ENCODE measurements at regions not wholly inside any gene's neighbourhood (a gene's known extent, or its start where the extent isn't known, plus 50 kb on each side); places are given as distances from the start of the nearest gene placed in this dataset.
"Not testable (repeated sequence)": the region's sequence is repeated elsewhere in the genome, so short reads cannot be mapped to it uniquely, and the experiment has no call there.

GRCh38 chr7:112958775-112959174 is 127.9 kb downstream of the GPR85 start:
- DNase-seq: no peak
- no peaks in the 10 kb centered on the region for H3K4me1 Mint-ChIP-seq (ENCODE audit: low read depth)
- no peak for TF ChIP-seq CTCF (IDR thresholded peaks at IDR 0.05)
- no peaks in the 10 kb centered on the region for H3K36me3 Mint-ChIP-seq (ENCODE audit: low read depth)
- H3K27me3 Mint-ChIP-seq (ENCODE audit: insufficient read depth): peaks cover 2% of the 10 kb centered on the region; the same call in 1 of the 2 replicates
- no peak overlapping the region for H3K27ac Mint-ChIP-seq
- no peak overlapping the region for H3K4me3 Mint-ChIP-seq
- H3K9me3 Mint-ChIP-seq: no peaks in the 10 kb centered on the region

GRCh38 chr7:112957901-112958300 is 128.7 kb downstream of the GPR85 start:
- DNase-seq: no peak
- Mint-ChIP-seq H3K4me1 (ENCODE audit: low read depth) (no peaks in the 10 kb centered on the region), H3K36me3 (ENCODE audit: low read depth) (no peaks in the 10 kb centered on the region), H3K9me3 (no peaks in the 10 kb centered on the region), H3K27me3 (ENCODE audit: insufficient read depth) (peaks cover 2% of the 10 kb centered on the region; the same call in 1 of the 2 replicates), H3K4me3 (no peak overlapping the region), H3K27ac (no peak overlapping the region)
- TF ChIP-seq CTCF (IDR thresholded peaks at IDR 0.05): no peak

GRCh38 chr7:112953031-112953430 is 133.6 kb downstream of the GPR85 start:
- H3K27ac Mint-ChIP-seq; H3K4me1 Mint-ChIP-seq (ENCODE audit: low read depth); H3K36me3 Mint-ChIP-seq (ENCODE audit: low read depth); H3K27me3 Mint-ChIP-seq (ENCODE audit: insufficient read depth); H3K9me3 Mint-ChIP-seq; DNase-seq; H3K4me3 Mint-ChIP-seq: not testable (repeated sequence)

GRCh38 chr7:112951070-112951469 is 135.6 kb downstream of the GPR85 start:
- H3K9me3 Mint-ChIP-seq: no peaks in the 10 kb centered on the region
- no peaks in the 10 kb centered on the region for H3K27me3 Mint-ChIP-seq (ENCODE audit: insufficient read depth)
- TF ChIP-seq CTCF (IDR thresholded peaks at IDR 0.05): no peak
- H3K4me1 Mint-ChIP-seq (ENCODE audit: low read depth): no peaks in the 10 kb centered on the region
- no peak overlapping the region for H3K27ac Mint-ChIP-seq
- no peak for DNase-seq
- H3K36me3 Mint-ChIP-seq (ENCODE audit: low read depth): no peaks in the 10 kb centered on the region
- H3K4me3 Mint-ChIP-seq: no peak overlapping the region

- H3K4me3 Mint-ChIP-seq; H3K9me3 Mint-ChIP-seq; H3K36me3 Mint-ChIP-seq (ENCODE audit: low read depth); H3K27me3 Mint-ChIP-seq (ENCODE audit: insufficient read depth); DNase-seq; H3K27ac Mint-ChIP-seq: not testable (repeated sequence)
- H3K4me1 Mint-ChIP-seq (ENCODE audit: low read depth): peaks cover 13% of the 10 kb centered on the region
These were observed 136.9 kb downstream of the GPR85 start for GRCh38 chr7:112949682-112950081.

GRCh38 chr7:112946350-112946749 is 140.3 kb downstream of the GPR85 start:
- Mint-ChIP-seq H3K4me3 (no peak overlapping the region), H3K9me3 (no peaks in the 10 kb centered on the region), H3K36me3 (ENCODE audit: low read depth) (no peaks in the 10 kb centered on the region), H3K27me3 (ENCODE audit: insufficient read depth) (no peaks in the 10 kb centered on the region; the same call in 1 of the 2 replicates), H3K27ac (no peak overlapping the region), H3K4me1 (ENCODE audit: low read depth) (peaks cover 16% of the 10 kb centered on the region)
- no peak for DNase-seq
- no peak for TF ChIP-seq CTCF (IDR thresholded peaks at IDR 0.05)

GRCh38 chr7:112945046-112945445 is 141.6 kb downstream of the GPR85 start:
- Mint-ChIP-seq H3K27ac (no peak overlapping the region), H3K4me1 (ENCODE audit: low read depth) (peaks cover 25% of the 10 kb centered on the region), H3K9me3 (no peaks in the 10 kb centered on the region), H3K4me3 (no peak overlapping the region), H3K27me3 (ENCODE audit: insufficient read depth) (no peaks in the 10 kb centered on the region; the same call in 1 of the 2 replicates), H3K36me3 (ENCODE audit: low read depth) (no peaks in the 10 kb centered on the region)
- peak; percentile 22 for DNase-seq
- no peak for TF ChIP-seq CTCF (IDR thresholded peaks at IDR 0.05)
